K562 (cell line): ENCODE measurements at regions not wholly inside any gene's neighbourhood (a gene's known extent, or its start where the extent isn't known, plus 50 kb on each side); places are given as distances from the start of the nearest gene placed in this dataset.

Source experiments
- CBFB ChIP-seq: sonication (generic); formaldehyde crosslinking; IDR thresholded peaks from 2 replicates; pipeline ENCODE4 v1.4.0; 2020; ENCODE audit warnings: mild to moderate bottlenecking, missing genetic modification reagents
- ELF4 ChIP-seq: fragments of 450-650 bp; formaldehyde crosslinking; IDR thresholded peaks from 2 replicates; pipeline ENCODE4 v1.4.0; 2022; ENCODE audit warnings: missing genetic modification characterization
- EP300 ChIP-seq: IDR thresholded peaks from 2 replicates; pipeline ENCODE4 v1.6.1; 2012; ENCODE audit warnings: low read length, improper control_type of control experiment
- JUND ChIP-seq, 2 experiments: IDR thresholded peaks; 2 replicates in 1 of 2; 3 replicates in 1 of 2; pipeline ENCODE4 v1.6.1; 2011; ENCODE audit warnings: borderline replicate concordance in 2 of 2, low read depth in 2 of 2, low read length in 2 of 2, improper control_type of control experiment in 1 of 2, missing biosample characterization in 1 of 2, missing genetic modification characterization in 1 of 2, missing genetic modification reagents in 1 of 2
- NFIC ChIP-seq: fragments of 450-650 bp; IDR thresholded peaks from 2 replicates; pipeline ENCODE4 v1.6.1; 2017; ENCODE audit warnings: mild to moderate bottlenecking, inconsistent platforms
- POLR2A ChIP-seq: fragments of 450-650 bp; conservative IDR thresholded peaks from 2 replicates; pipeline ENCODE4 v1.6.1; 2016
- POLR2AphosphoS5 ChIP-seq: IDR thresholded peaks from 2 replicates; pipeline ENCODE4 v1.6.1; 2011; ENCODE audit warnings: mild to moderate bottlenecking, low read depth, low read length, moderate library complexity; ENCODE audit not compliant: control insufficient read depth, insufficient read depth
- RCOR1 ChIP-seq, 2 experiments: IDR thresholded peaks; 2 replicates each; pipeline ENCODE4 v1.6.1; 2012; ENCODE audit warnings: low read depth in 2 of 2, low read length in 2 of 2, borderline replicate concordance in 1 of 2, improper control_type of control experiment in 1 of 2
- SP1 ChIP-seq: sonication (generic); formaldehyde crosslinking; IDR thresholded peaks from 2 replicates; pipeline ENCODE4 v1.8.1; 2022; ENCODE audit warnings: mild to moderate bottlenecking, missing genetic modification reagents
- TF ChIP-seq, protein P1 (sequence below), 3 experiments: IDR thresholded peaks in 2 of 3; conservative IDR thresholded peaks in 1 of 3; 2 replicates each; pipeline ENCODE4 v1.5.1; 2011 to 2012; ENCODE audit warnings: low read length in 3 of 3, mild to moderate bottlenecking in 3 of 3, control low read depth in 2 of 3, improper control_type of control experiment in 1 of 3, inconsistent platforms in 1 of 3, low read depth in 1 of 3, mixed read lengths in 1 of 3, moderate library complexity in 1 of 3; ENCODE audit not compliant: insufficient read depth in 2 of 3

DNA sequence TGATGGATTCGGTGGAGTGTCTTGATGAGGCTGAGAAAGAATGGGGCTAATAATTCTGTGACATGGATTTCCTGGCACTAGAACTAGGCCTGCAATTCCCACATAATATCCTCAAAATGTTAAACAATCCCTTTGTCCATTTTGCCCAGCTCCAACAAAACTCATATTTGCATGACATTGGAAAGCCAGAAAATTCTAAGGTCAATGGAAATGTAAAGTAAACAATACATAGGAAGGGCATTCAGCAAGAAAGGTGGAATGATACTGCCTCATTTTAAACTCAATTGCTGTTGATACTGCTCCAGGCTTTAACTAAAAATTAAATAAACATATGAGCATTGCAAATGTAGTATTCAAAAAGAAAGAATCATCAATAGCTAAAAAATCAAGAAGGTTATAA is 434.8 kb upstream of the SLC8A1 start:
- no peak for TF ChIP-seq POLR2AphosphoS5
- no peak for TF ChIP-seq CBFB (CRISPR knock-in tag)
- no peak for TF ChIP-seq POLR2A
- no peak for TF ChIP-seq ELF4
- TF ChIP-seq EP300: no peak
- no peak for TF ChIP-seq RCOR1 (IDR thresholded peaks at IDR 0.05; ENCODE audit: borderline replicate concordance in 1 of 2, low read depth in 2 of 2, low read length in 2 of 2)
- TF ChIP-seq NFIC: no peak
- TF ChIP-seq, protein P1, sequence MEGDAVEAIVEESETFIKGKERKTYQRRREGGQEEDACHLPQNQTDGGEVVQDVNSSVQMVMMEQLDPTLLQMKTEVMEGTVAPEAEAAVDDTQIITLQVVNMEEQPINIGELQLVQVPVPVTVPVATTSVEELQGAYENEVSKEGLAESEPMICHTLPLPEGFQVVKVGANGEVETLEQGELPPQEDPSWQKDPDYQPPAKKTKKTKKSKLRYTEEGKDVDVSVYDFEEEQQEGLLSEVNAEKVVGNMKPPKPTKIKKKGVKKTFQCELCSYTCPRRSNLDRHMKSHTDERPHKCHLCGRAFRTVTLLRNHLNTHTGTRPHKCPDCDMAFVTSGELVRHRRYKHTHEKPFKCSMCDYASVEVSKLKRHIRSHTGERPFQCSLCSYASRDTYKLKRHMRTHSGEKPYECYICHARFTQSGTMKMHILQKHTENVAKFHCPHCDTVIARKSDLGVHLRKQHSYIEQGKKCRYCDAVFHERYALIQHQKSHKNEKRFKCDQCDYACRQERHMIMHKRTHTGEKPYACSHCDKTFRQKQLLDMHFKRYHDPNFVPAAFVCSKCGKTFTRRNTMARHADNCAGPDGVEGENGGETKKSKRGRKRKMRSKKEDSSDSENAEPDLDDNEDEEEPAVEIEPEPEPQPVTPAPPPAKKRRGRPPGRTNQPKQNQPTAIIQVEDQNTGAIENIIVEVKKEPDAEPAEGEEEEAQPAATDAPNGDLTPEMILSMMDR (IDR thresholded peaks at IDR 0.05 in 2 of 3, conservative IDR thresholded peaks at IDR 0.05 in 1 of 3; ENCODE audit: insufficient read depth in 2 of 3, low read depth in 1 of 3, low read length in 3 of 3): no peak
- TF ChIP-seq JUND (IDR thresholded peaks at IDR 0.05; ENCODE audit: borderline replicate concordance, low read depth, low read length): no peak
- TF ChIP-seq JUND (tag; IDR thresholded peaks at IDR 0.05; ENCODE audit: borderline replicate concordance, low read depth, low read length): no peak
- no peak for TF ChIP-seq SP1 (CRISPR knock-in tag)
